Activated CD8-positive, alpha-beta T cell treated with anti-CD3 and anti-CD28 coated beads for 36 hours (primary cell): ENCODE measurements at regions not wholly inside any gene's neighbourhood (a gene's known extent, or its start where the extent isn't known, plus 50 kb on each side); places are given as distances from the start of the nearest gene placed in this dataset.

Experiments
- ATAC-seq: fragments of 200-7000 bp; cut with Tn5 transposase; one replicate; pipeline ENCODE4 v1.10.0; 2021; ENCODE audit warnings: mild to moderate bottlenecking, moderate library complexity
- CTCF ChIA-PET: fragments of 350-600 bp; sonication (Branson Sonifier 250); formaldehyde crosslinking; loops from one replicate; lab custom pipeline; 2021; ENCODE audit warnings: antibody characterized with exemption; lab: Charles Lee
- POLR2A ChIA-PET: fragments of 350-600 bp; sonication (Branson Sonifier 250); formaldehyde crosslinking; loops from one replicate; lab custom pipeline; 2021; ENCODE audit warnings: antibody characterized with exemption; lab: Charles Lee
- DNase-seq: peaks from one replicate; pipeline ENCODE4 v3.0.0-alpha.2; 2020
- H3K27ac Mint-ChIP-seq: one replicate; pipeline ENCODE4 v1.8.0; 2021; ENCODE audit warnings: mild to moderate bottlenecking, mixed read lengths
- H3K27me3 Mint-ChIP-seq: one replicate; pipeline ENCODE4 v1.8.0; 2021; ENCODE audit warnings: mixed read lengths
- H3K36me3 Mint-ChIP-seq: one replicate; pipeline ENCODE4 v1.8.0; 2021; ENCODE audit warnings: low read depth, mixed read lengths
- H3K4me1 Mint-ChIP-seq: one replicate; pipeline ENCODE4 v1.8.0; 2021; ENCODE audit warnings: low read depth, mixed read lengths
- H3K4me3 Mint-ChIP-seq: one replicate; pipeline ENCODE4 v1.8.0; 2021; ENCODE audit warnings: mild to moderate bottlenecking, moderate library complexity, mixed read lengths
- H3K9me3 Mint-ChIP-seq: one replicate; pipeline ENCODE4 v1.8.0; 2021; ENCODE audit warnings: mixed read lengths
- CTCF ChIP-seq: fragments of 200-600 bp; IDR thresholded peaks from one replicate; pipeline ENCODE4 v1.8.0; 2022; ENCODE audit warnings: antibody characterized with exemption, mild to moderate bottlenecking
- intact Hi-C: fragments of 100-400 bp; cut with micrococcal nuclease; formaldehyde crosslinking; loops from one replicate; pipeline ENCODE4 v1.10.0; 2022

GRCh38 chr10:120979435-120980278 is 128.5 kb downstream of the WDR11 start:
- Mint-ChIP-seq H3K27ac (no peak overlapping the region), H3K4me3 (no peak overlapping the region), H3K36me3 (no peaks in the 10 kb centered on the region), H3K27me3 (peaks cover 36% of the 10 kb centered on the region), H3K9me3 (no peaks in the 10 kb centered on the region), H3K4me1 (peaks cover 4% of the 10 kb centered on the region)
- intact Hi-C loops = no loop called here
- peak; percentile 37 for DNase-seq
- peak; percentile 45 for ATAC-seq
- TF ChIP-seq CTCF = no peak
- ChIA-PET CTCF (no interaction called here), POLR2A (interaction anchor here (0.5 kb wide), 1 partner anchor 36 kb away, joined by 3 read pairs; no protein-coding TSS in a partner anchor)

GRCh38 chr10:120980279-120981255 is 129.4 kb downstream of the WDR11 start:
- ChIA-PET CTCF (no interaction called here), POLR2A (interaction anchor here (0.6 kb wide), 1 partner anchor 34 kb away, joined by 3 read pairs; no protein-coding TSS in a partner anchor)
- no peaks in the 10 kb centered on the region for H3K36me3 Mint-ChIP-seq
- intact Hi-C loops = no loop called here
- no peak for TF ChIP-seq CTCF
- peaks cover 4% of the 10 kb centered on the region for H3K4me1 Mint-ChIP-seq
- no peak overlapping the region for H3K27ac Mint-ChIP-seq
- H3K9me3 Mint-ChIP-seq = no peaks in the 10 kb centered on the region
- peaks cover 34% of the 10 kb centered on the region for H3K27me3 Mint-ChIP-seq
- no peak overlapping the region for H3K4me3 Mint-ChIP-seq
- ATAC-seq (no peak), DNase-seq (no peak)

- CTCF ChIA-PET = no interaction called here
- TF ChIP-seq CTCF = no peak
- POLR2A ChIA-PET = interaction anchor here (0.6 kb wide), 1 partner anchor 32 kb away, joined by 3 read pairs; no protein-coding TSS in a partner anchor
- ATAC-seq = no peak
- Mint-ChIP-seq H3K27ac (no peak overlapping the region), H3K4me3 (no peak overlapping the region), H3K27me3 (peaks cover 31% of the 10 kb centered on the region), H3K9me3 (no peaks in the 10 kb centered on the region), H3K36me3 (no peaks in the 10 kb centered on the region), H3K4me1 (peaks cover 4% of the 10 kb centered on the region)
- DNase-seq = no peak
- intact Hi-C loops = no loop called here
Measured at GRCh38 chr10:120981601-120982391, 130.6 kb downstream of the WDR11 start.

GRCh38 chr10:120982507-120982906 is 131.3 kb downstream of the WDR11 start:
- TF ChIP-seq CTCF = no peak
- H3K27me3 Mint-ChIP-seq = peaks cover 28% of the 10 kb centered on the region
- no peaks in the 10 kb centered on the region for H3K9me3 Mint-ChIP-seq
- DNase-seq (no peak), ATAC-seq (no peak)
- H3K36me3 Mint-ChIP-seq = no peaks in the 10 kb centered on the region
- CTCF ChIA-PET = interaction anchor here (1.5 kb wide), 1 partner anchor 33 kb away, joined by 4 read pairs; no protein-coding TSS in a partner anchor
- intact Hi-C loops = no loop called here
- H3K4me1 Mint-ChIP-seq = peaks cover 4% of the 10 kb centered on the region
- no peak overlapping the region for H3K27ac Mint-ChIP-seq
- POLR2A ChIA-PET = no interaction called here
- no peak overlapping the region for H3K4me3 Mint-ChIP-seq
